Tibial nerve (tissue), 4 donors: ENCODE measurements at regions not wholly inside any gene's neighbourhood (a gene's known extent, or its start where the extent isn't known, plus 50 kb on each side); places are given as distances from the start of the nearest gene placed in this dataset.

ENCODE experiments used
- DNase-seq, 2 donors: peaks; one replicate each; pipeline ENCODE4 v3.0.0-alpha.2; 2019; ENCODE audit warnings: low spot score in 2 of 2
- H3K27ac ChIP-seq, 4 donors: fragments of 200-600 bp; sonication (generic) in 3 of 4; one replicate each; pipeline ENCODE4 v1.5.1; 2017 to 2019; ENCODE audit warnings: mild to moderate bottlenecking in 1 of 4
- H3K27me3 ChIP-seq, 2 donors: fragments of 200-600 bp; sonication (generic) in 1 of 2; one replicate each; pipeline versions ENCODE4 v1.5.1 to v1.6.0; 2017 to 2019
- H3K36me3 ChIP-seq, 3 donors: fragments of 200-600 bp; sonication (generic); one replicate each; pipeline ENCODE4 v1.5.1; 2018 to 2019
- H3K4me1 ChIP-seq, 4 donors: fragments of 200-600 bp; sonication (generic) in 3 of 4; one replicate each; pipeline ENCODE4 v1.5.1; 2017 to 2019
- H3K4me3 ChIP-seq, 4 donors: fragments of 200-600 bp; sonication (generic) in 3 of 4; one replicate each; pipeline ENCODE4 v1.5.1; 2017 to 2019; ENCODE audit warnings: mild to moderate bottlenecking in 1 of 4, moderate library complexity in 1 of 4
- H3K9me3 ChIP-seq, 4 donors: fragments of 200-600 bp; sonication (generic) in 3 of 4; one replicate each; pipeline ENCODE4 v1.5.1; 2017 to 2019
- EP300 ChIP-seq, 2 donors: sonication (generic); formaldehyde crosslinking; IDR thresholded peaks; one replicate each; pipeline ENCODE4 v1.6.1; 2017; ENCODE audit warnings: antibody characterized with exemption in 2 of 2, mild to moderate bottlenecking in 1 of 2
- POLR2A ChIP-seq, 2 donors: fragments of 450-650 bp; IDR thresholded peaks; one replicate each; pipeline ENCODE4 v1.6.1; 2017; ENCODE audit warnings: antibody characterized with exemption in 2 of 2, mild to moderate bottlenecking in 2 of 2, moderate library complexity in 2 of 2
- WGBS, 2 donors: methylation state at CpG; one replicate each; pipeline ENCODE4 v1.1.5; 2018; 5-methylcytosine and 5-hydroxymethylcytosine counted together
- TF ChIP-seq, protein P1 (sequence below), 5 experiments: fragments of 200-600 bp in 3 of 5; fragments of 450-650 bp in 2 of 5; sonication (generic) in 3 of 5; IDR thresholded peaks; one replicate each; pipeline ENCODE4 v1.5.1; 2016 to 2019; ENCODE audit warnings: antibody characterized with exemption in 5 of 5, mild to moderate bottlenecking in 3 of 5, moderate library complexity in 2 of 5

DNA sequence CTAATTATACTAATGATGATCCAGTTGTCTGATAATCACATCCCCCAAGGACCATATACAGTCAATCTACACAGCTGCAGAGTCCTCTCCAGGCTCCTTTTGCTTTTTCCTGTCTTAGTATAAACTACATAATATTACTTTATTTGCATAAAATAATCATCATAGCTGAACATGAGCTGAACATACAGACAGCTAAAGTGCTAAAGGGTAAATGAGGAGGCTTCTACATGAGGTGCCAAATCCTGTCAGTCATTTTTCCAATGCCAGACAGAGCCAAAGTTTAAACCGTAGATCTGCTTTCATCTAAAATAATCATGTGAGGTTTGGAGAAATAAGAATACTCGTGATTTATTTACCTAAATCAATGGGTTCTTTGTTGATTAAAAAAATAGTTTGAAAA lies 1530.1 kb upstream of the PABPC4L start:
- DNase-seq: no peak
- no peaks in the 10 kb centered on the region for H3K9me3 ChIP-seq
- no peak overlapping the region for H3K27ac ChIP-seq
- TF ChIP-seq POLR2A (IDR thresholded peaks at IDR 0.05) (no peak), EP300 (IDR thresholded peaks at IDR 0.05) (no peak)
- TF ChIP-seq, protein P1, sequence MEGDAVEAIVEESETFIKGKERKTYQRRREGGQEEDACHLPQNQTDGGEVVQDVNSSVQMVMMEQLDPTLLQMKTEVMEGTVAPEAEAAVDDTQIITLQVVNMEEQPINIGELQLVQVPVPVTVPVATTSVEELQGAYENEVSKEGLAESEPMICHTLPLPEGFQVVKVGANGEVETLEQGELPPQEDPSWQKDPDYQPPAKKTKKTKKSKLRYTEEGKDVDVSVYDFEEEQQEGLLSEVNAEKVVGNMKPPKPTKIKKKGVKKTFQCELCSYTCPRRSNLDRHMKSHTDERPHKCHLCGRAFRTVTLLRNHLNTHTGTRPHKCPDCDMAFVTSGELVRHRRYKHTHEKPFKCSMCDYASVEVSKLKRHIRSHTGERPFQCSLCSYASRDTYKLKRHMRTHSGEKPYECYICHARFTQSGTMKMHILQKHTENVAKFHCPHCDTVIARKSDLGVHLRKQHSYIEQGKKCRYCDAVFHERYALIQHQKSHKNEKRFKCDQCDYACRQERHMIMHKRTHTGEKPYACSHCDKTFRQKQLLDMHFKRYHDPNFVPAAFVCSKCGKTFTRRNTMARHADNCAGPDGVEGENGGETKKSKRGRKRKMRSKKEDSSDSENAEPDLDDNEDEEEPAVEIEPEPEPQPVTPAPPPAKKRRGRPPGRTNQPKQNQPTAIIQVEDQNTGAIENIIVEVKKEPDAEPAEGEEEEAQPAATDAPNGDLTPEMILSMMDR (IDR thresholded peaks at IDR 0.05): no peak
- no peaks in the 10 kb centered on the region for H3K27me3 ChIP-seq
- no peaks in the 10 kb centered on the region for H3K36me3 ChIP-seq
- no peak overlapping the region for H3K4me3 ChIP-seq
- WGBS, 2 donors: 47 to 52% methylated on average over 2 of the region's 2 CpGs
- H3K4me1 ChIP-seq: no peaks in the 10 kb centered on the region

DNA sequence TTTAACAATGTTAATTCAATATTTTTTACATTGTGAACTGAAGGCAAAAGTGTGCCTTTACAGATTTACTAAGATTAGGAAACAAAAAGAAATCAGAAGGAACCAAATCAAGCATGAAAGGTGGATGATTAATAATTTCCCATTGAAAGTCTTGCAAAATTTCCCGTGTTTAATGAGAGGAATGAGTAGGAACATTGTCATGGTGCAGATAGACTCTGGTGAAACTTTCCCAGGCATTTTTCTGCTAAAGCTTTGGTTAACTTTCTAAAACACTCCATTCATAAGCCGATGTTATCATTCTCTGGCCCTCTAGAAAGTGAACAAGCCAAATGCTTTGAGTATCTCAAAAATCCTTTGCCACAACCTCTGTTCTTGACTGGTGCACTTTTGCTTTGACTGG lies 1522.8 kb upstream of the PABPC4L start:
- no peak for DNase-seq
- Histone ChIP-seq H3K4me1 (no peaks in the 10 kb centered on the region), H3K4me3 (no peak overlapping the region), H3K9me3 (no peaks in the 10 kb centered on the region), H3K27me3 (no peaks in the 10 kb centered on the region), H3K27ac (no peak overlapping the region), H3K36me3 (no peaks in the 10 kb centered on the region)
- WGBS, 2 donors: 49% methylated on average over 2 of the region's 2 CpGs
- no peak for TF ChIP-seq POLR2A (IDR thresholded peaks at IDR 0.05)
- no peak for TF ChIP-seq EP300 (IDR thresholded peaks at IDR 0.05)
- TF ChIP-seq, protein P1 (IDR thresholded peaks at IDR 0.05): no peak

DNA sequence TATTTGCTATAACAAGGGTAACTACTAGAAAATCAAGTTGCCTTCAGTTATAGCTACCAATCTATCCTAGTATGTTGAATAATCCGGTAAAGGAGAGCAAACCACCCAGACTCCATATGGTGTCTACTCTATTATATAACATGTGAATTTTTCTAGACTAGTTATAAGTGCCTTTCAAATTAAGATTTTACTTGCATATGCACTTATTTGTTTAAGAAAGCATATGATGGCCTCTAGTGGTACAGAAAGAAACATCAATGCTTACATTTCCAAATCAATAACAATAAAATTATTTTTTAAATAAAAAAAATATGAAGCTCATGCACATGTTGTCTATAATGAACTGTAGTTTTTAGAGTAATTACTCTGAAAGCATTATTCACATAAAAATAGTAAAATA lies 1516.4 kb upstream of the PABPC4L start:
- WGBS, 2 donors: 85% methylated on average over 1 of the region's 1 CpG
- no peak for DNase-seq
- H3K27ac ChIP-seq: no peak overlapping the region
- no peaks in the 10 kb centered on the region for H3K27me3 ChIP-seq
- H3K36me3 ChIP-seq: no peaks in the 10 kb centered on the region
- no peaks in the 10 kb centered on the region for H3K4me1 ChIP-seq
- H3K4me3 ChIP-seq: no peak overlapping the region
- TF ChIP-seq POLR2A (IDR thresholded peaks at IDR 0.05): no peak
- H3K9me3 ChIP-seq: no peaks in the 10 kb centered on the region

DNA sequence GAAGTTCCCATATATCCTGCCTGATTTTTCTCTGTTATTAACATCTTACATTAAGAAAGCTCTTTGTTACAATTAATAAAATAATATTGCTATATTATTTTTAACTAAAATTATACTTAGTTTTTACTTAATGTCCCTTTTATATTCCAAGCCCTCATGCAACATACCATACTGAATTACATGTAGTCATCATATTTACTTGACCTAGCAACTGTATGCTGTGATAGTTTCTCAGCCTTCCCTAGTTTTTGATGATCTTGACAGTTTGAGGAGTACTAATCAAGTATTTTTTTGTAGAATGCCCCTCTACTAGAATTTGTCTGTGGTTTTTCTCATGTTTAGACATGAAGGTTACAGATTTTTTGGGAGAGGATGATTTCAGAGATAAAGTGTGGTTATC lies 1503.8 kb upstream of the PABPC4L start:
- Histone ChIP-seq H3K27ac (no peak overlapping the region), H3K4me3 (no peak overlapping the region), H3K36me3 (no peaks in the 10 kb centered on the region), H3K4me1 (no peaks in the 10 kb centered on the region), H3K27me3 (no peaks in the 10 kb centered on the region), H3K9me3 (no peaks in the 10 kb centered on the region)
- no peak for TF ChIP-seq EP300 (IDR thresholded peaks at IDR 0.05)
- TF ChIP-seq, protein P1 (IDR thresholded peaks at IDR 0.05): no peak
- no peak for TF ChIP-seq POLR2A (IDR thresholded peaks at IDR 0.05)
- DNase-seq: no peak

DNA sequence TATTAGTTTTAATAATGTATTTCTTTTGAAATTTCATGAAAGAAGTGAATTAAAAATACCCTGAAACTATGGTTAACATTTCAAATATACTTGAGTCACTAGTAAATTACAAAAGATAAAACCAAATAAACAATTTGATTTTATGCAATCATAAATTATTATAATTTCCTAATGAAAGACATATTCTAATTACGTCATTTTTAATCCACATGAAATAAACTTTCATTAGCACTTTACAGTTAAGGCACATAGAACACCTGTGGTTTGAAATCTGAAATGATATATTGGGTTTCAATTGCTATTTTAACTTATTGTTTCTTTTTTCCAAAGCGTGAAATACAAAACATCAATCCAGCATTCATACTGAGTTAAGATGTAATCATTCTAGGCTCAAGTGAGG lies 1492.5 kb upstream of the PABPC4L start:
- Histone ChIP-seq H3K4me3 (no peak overlapping the region), H3K36me3 (no peaks in the 10 kb centered on the region), H3K27ac (no peak overlapping the region), H3K9me3 (no peaks in the 10 kb centered on the region), H3K4me1 (no peaks in the 10 kb centered on the region), H3K27me3 (no peaks in the 10 kb centered on the region)
- DNase-seq: no peak
- WGBS, 2 donors: 86 to 89% methylated on average over 2 of the region's 2 CpGs
- TF ChIP-seq EP300 (IDR thresholded peaks at IDR 0.05) (no peak), POLR2A (IDR thresholded peaks at IDR 0.05) (no peak)
- TF ChIP-seq, protein P1 (IDR thresholded peaks at IDR 0.05): no peak

DNA sequence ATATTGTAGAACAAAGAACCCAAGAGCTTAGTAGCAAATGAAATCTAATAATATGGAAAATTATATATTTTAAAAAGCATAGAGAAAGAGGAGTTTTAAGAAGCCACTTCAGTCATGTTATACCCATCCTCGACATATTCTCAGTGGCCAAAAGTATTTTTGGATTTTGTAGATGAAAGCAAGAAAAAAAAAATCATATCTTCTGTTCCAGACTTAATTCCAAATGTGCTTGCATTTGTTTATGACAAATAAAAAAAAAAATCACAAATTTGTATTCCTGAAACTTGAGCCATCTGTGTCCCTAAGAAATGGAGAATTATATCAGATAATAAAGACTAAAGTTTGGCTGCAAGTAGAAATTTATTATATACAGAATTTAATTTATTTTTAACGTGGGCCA lies 1482.4 kb upstream of the PABPC4L start:
- Histone ChIP-seq H3K4me1 (no peaks in the 10 kb centered on the region), H3K27ac (no peak overlapping the region), H3K4me3 (no peak overlapping the region), H3K27me3 (no peaks in the 10 kb centered on the region), H3K36me3 (no peaks in the 10 kb centered on the region), H3K9me3 (peaks cover 0 to 3% (median 0%) of the 10 kb centered on the region in 4 donors)
- TF ChIP-seq, protein P1 (IDR thresholded peaks at IDR 0.05): no peak
- TF ChIP-seq POLR2A (IDR thresholded peaks at IDR 0.05) (no peak), EP300 (IDR thresholded peaks at IDR 0.05) (no peak)
- 86 to 89% methylated on average over 2 of the region's 2 CpGs for WGBS, 2 donors
- DNase-seq: no peak
